ENCODE measurements at regions not wholly inside any gene's neighbourhood (a gene's known extent, or its start where the extent isn't known, plus 50 kb on each side); places are given as distances from the start of the nearest gene placed in this dataset.

GRCh38 chr6:29999416-29999815, 57.1 kb downstream of the HLA-A start:
- no peak for DNase-seq

GRCh38 chr6:30000156-30000791, 57.9 kb downstream of the HLA-A start:
- no peak for DNase-seq

- DNase-seq: no peak
Observed at GRCh38 chr6:30002871-30003270, 58.2 kb upstream of the POLR1H start.

- no peak for DNase-seq
Observed at GRCh38 chr6:30005482-30005881, 55.6 kb upstream of the POLR1H start.

GRCh38 chr6:30006170-30007131, 54.6 kb upstream of the POLR1H start:
- DNase-seq: no peak

GRCh38 chr6:30007132-30007764, 53.8 kb upstream of the POLR1H start:
- peak; percentile 24 to 43 for DNase-seq

- no peak for DNase-seq
Observed at GRCh38 chr6:30009113-30009512, 52.0 kb upstream of the POLR1H start.
